CD14-positive monocyte (primary cell): ENCODE measurements at regions not wholly inside any gene's neighbourhood (a gene's known extent, or its start where the extent isn't known, plus 50 kb on each side); places are given as distances from the start of the nearest gene placed in this dataset.

Source experiments
- DNase-seq, 3 donors: peaks; one replicate each; pipeline ENCODE4 v3.0.0-alpha.2; 2011 to 2022
- H2AFZ ChIP-seq: 2 replicates; pipeline ENCODE4 v1.6.0; 2012; ENCODE audit warnings: mild to moderate bottlenecking, low read depth, low read length, inconsistent platforms; ENCODE audit not compliant: insufficient read depth, poor library complexity, severe bottlenecking
- H3K27ac ChIP-seq, 2 donors: 1 replicate in 1 of 2; 2 replicates in 1 of 2; pipeline ENCODE4 v1.5.1; 2012 to 2013; ENCODE audit warnings: low read length in 2 of 2, control low read depth in 1 of 2, inconsistent platforms in 1 of 2, low read depth in 1 of 2, mild to moderate bottlenecking in 1 of 2
- H3K27me3 ChIP-seq, 2 donors: one replicate each; pipeline versions ENCODE4 v1.6.0 to v1.6.1; 2011 to 2013; ENCODE audit warnings: low read length in 2 of 2; ENCODE audit not compliant: control insufficient read depth in 2 of 2, insufficient read depth in 2 of 2
- H3K36me3 ChIP-seq, 2 donors: replicated peaks in 1 of 2; 1 replicate in 1 of 2; 2 replicates in 1 of 2; pipeline versions ENCODE4 v1.5.1 to v1.6.1; 2012 to 2013; ENCODE audit warnings: low read length in 2 of 2, control low read depth in 1 of 2, inconsistent platforms in 1 of 2, mild to moderate bottlenecking in 1 of 2; ENCODE audit not compliant: insufficient read depth in 2 of 2, control insufficient read depth in 1 of 2
- H3K4me1 ChIP-seq, 2 donors: 1 replicate in 1 of 2; 2 replicates in 1 of 2; pipeline versions ENCODE4 v1.5.1 to v1.6.1; 2012 to 2013; ENCODE audit warnings: low read length in 2 of 2, control low read depth in 1 of 2, inconsistent platforms in 1 of 2, mild to moderate bottlenecking in 1 of 2, moderate library complexity in 1 of 2; ENCODE audit not compliant: insufficient read depth in 2 of 2, control insufficient read depth in 1 of 2
- H3K4me2 ChIP-seq: replicated peaks from 2 replicates; pipeline ENCODE3; 2012; ENCODE audit warnings: low read length, moderate library complexity, mild to moderate bottlenecking; ENCODE audit not compliant: poor library complexity, severe bottlenecking; ENCODE audit errors: extremely low read depth
- H3K4me3 ChIP-seq, 3 experiments: fragments of 200-600 bp in 1 of 3; sonication (generic) in 1 of 3; replicated peaks in 1 of 3; 1 replicate in 2 of 3; 2 replicates in 1 of 3; pipeline ENCODE4 v1.5.1; 2011 to 2013; ENCODE audit warnings: low read length in 3 of 3, mild to moderate bottlenecking in 3 of 3, control low read depth in 2 of 3, low read depth in 2 of 3, inconsistent platforms in 1 of 3, moderate library complexity in 1 of 3
- H3K79me2 ChIP-seq: 2 replicates; pipeline ENCODE4 v1.6.0; 2012; ENCODE audit warnings: mild to moderate bottlenecking, control low read depth, inconsistent platforms, low read length, moderate library complexity; ENCODE audit not compliant: insufficient read depth
- H3K9ac ChIP-seq: 2 replicates; pipeline ENCODE4 v1.6.0; 2017; ENCODE audit warnings: low read length, mild to moderate bottlenecking; ENCODE audit not compliant: insufficient read depth, poor library complexity, severe bottlenecking
- H3K9me3 ChIP-seq, 2 donors: replicated peaks in 1 of 2; 1 replicate in 1 of 2; 2 replicates in 1 of 2; pipeline versions ENCODE4 v1.5.1 to v1.6.1; 2012 to 2013; ENCODE audit warnings: low read length in 2 of 2, control low read depth in 1 of 2; ENCODE audit not compliant: control insufficient read depth in 1 of 2, insufficient read depth in 1 of 2
- H4K20me1 ChIP-seq: 2 replicates; pipeline ENCODE4 v1.6.0; 2012; ENCODE audit warnings: mild to moderate bottlenecking, low read length, control low read depth, moderate library complexity; ENCODE audit not compliant: insufficient read depth
- H3K27ac Mint-ChIP-seq, 7 donors: one replicate each; pipeline ENCODE4 v1.8.0; 2020; ENCODE audit warnings: mild to moderate bottlenecking in 7 of 7, mixed read lengths in 7 of 7, moderate library complexity in 6 of 7, inconsistent platforms in 2 of 7
- H3K27me3 Mint-ChIP-seq, 3 donors: one replicate each; pipeline ENCODE4 v1.8.0; 2021 to 2022; ENCODE audit warnings: low read depth in 3 of 3, mild to moderate bottlenecking in 3 of 3, mixed read lengths in 3 of 3, moderate library complexity in 3 of 3, inconsistent platforms in 1 of 3
- H3K36me3 Mint-ChIP-seq, 2 donors: one replicate each; pipeline ENCODE4 v1.8.0; 2020; ENCODE audit warnings: mixed read lengths in 2 of 2, inconsistent platforms in 1 of 2, mild to moderate bottlenecking in 1 of 2
- H3K4me1 Mint-ChIP-seq: one replicate; pipeline ENCODE4 v1.8.0; 2020; ENCODE audit warnings: mild to moderate bottlenecking, mixed read lengths
- H3K4me3 Mint-ChIP-seq, 2 donors: one replicate each; pipeline ENCODE4 v1.8.0; 2020; ENCODE audit warnings: mild to moderate bottlenecking in 2 of 2, mixed read lengths in 2 of 2, moderate library complexity in 1 of 2
- H3K9me3 Mint-ChIP-seq, 7 donors: one replicate each; pipeline ENCODE4 v1.8.0; 2020 to 2022; ENCODE audit warnings: mixed read lengths in 7 of 7, mild to moderate bottlenecking in 6 of 7, moderate library complexity in 6 of 7, inconsistent platforms in 2 of 7
- CTCF ChIP-seq: fragments of 200-600 bp; IDR thresholded peaks from one replicate; pipeline ENCODE4 v1.8.0; 2022; ENCODE audit warnings: antibody characterized with exemption, mild to moderate bottlenecking
- WGBS: methylation state at CpG from one replicate; pipeline ENCODE4 v1.1.5; 2013; ENCODE audit warnings: missing lambda C conversion rate; ENCODE audit not compliant: insufficient coverage; 5-methylcytosine and 5-hydroxymethylcytosine counted together
- intact Hi-C, 2 donors: fragments of 100-400 bp; cut with micrococcal nuclease; formaldehyde crosslinking; loops; one replicate each; pipeline versions ENCODE4 v1.15.0 to v1.15.1; 2023

GRCh38 chr5:120910629-120911028 lies 446.5 kb downstream of the PRR16 start:
- Histone ChIP-seq H3K4me2 (no peak overlapping the region), H3K27me3 (no peaks in the 10 kb centered on the region), H3K9me3 (peaks cover 3 to 4% of the 10 kb centered on the region in 2 donors), H3K27ac (no peak overlapping the region), H4K20me1 (no peaks in the 10 kb centered on the region), H3K4me1 (no peaks in the 10 kb centered on the region), H2AFZ (no peak overlapping the region), H3K4me3 (no peak overlapping the region), H3K36me3 (no peaks in the 10 kb centered on the region), H3K79me2 (no peaks in the 10 kb centered on the region), H3K9ac (no peak overlapping the region)
- Mint-ChIP-seq H3K4me3 (no peak overlapping the region), H3K4me1 (no peaks in the 10 kb centered on the region), H3K27ac (no peak overlapping the region), H3K27me3 (peaks cover 0 to 2% (median 0%) of the 10 kb centered on the region in 3 donors), H3K9me3 (peaks cover 0 to 5% (median 2%) of the 10 kb centered on the region in 7 donors), H3K36me3 (no peaks in the 10 kb centered on the region)
- no peak for DNase-seq
- WGBS: 71% methylated on average over 1 of the region's 1 CpG
- TF ChIP-seq CTCF: no peak
- intact Hi-C loops: no loop called here

GRCh38 chr5:120913396-120913795 lies 449.3 kb downstream of the PRR16 start:
- no peaks in the 10 kb centered on the region for H3K36me3 Mint-ChIP-seq
- H3K9me3 ChIP-seq: peaks cover 0 to 3% of the 10 kb centered on the region in 2 donors
- H3K9ac ChIP-seq: no peak overlapping the region
- no peak overlapping the region for H3K4me3 ChIP-seq
- TF ChIP-seq CTCF: no peak
- H3K4me2 ChIP-seq: no peak overlapping the region
- no peak overlapping the region for H3K27ac Mint-ChIP-seq
- no peak overlapping the region for H3K4me3 Mint-ChIP-seq
- no peak for DNase-seq
- no peak overlapping the region for H2AFZ ChIP-seq
- H3K4me1 Mint-ChIP-seq: no peaks in the 10 kb centered on the region
- peaks cover 0 to 2% (median 0%) of the 10 kb centered on the region in 3 donors for H3K27me3 Mint-ChIP-seq
- 75% methylated on average over 1 of the region's 2 CpGs for WGBS
- no peaks in the 10 kb centered on the region for H4K20me1 ChIP-seq
- intact Hi-C loops: no loop called here
- H3K79me2 ChIP-seq: no peaks in the 10 kb centered on the region
- no peaks in the 10 kb centered on the region for H3K36me3 ChIP-seq
- no peaks in the 10 kb centered on the region for H3K27me3 ChIP-seq
- H3K27ac ChIP-seq: no peak overlapping the region
- H3K9me3 Mint-ChIP-seq: peaks cover 0 to 5% (median 0%) of the 10 kb centered on the region in 7 donors
- no peaks in the 10 kb centered on the region for H3K4me1 ChIP-seq
